Esophagus (tissue), 2 donors: ENCODE measurements at regions not wholly inside any gene's neighbourhood (a gene's known extent, or its start where the extent isn't known, plus 50 kb on each side); places are given as distances from the start of the nearest gene placed in this dataset.
"Not testable (repeated sequence)": the region's sequence is repeated elsewhere in the genome, so short reads cannot be mapped to it uniquely, and the experiment has no call there.

Experiments
- H3K27ac ChIP-seq, 2 donors: one replicate each; pipeline ENCODE4 v1.5.1; 2013; ENCODE audit warnings: low read depth in 2 of 2, mild to moderate bottlenecking in 2 of 2, inconsistent platforms in 1 of 2, low read length in 1 of 2, moderate library complexity in 1 of 2
- H3K27me3 ChIP-seq, 2 donors: one replicate each; pipeline ENCODE4 v1.6.1; 2013; ENCODE audit warnings: low read length in 2 of 2, control low read depth in 1 of 2, mild to moderate bottlenecking in 1 of 2; ENCODE audit not compliant: insufficient read depth in 2 of 2, control insufficient read depth in 1 of 2
- H3K36me3 ChIP-seq, 2 donors: one replicate each; pipeline ENCODE4 v1.6.1; 2013; ENCODE audit warnings: low read length in 1 of 2; ENCODE audit not compliant: control insufficient read depth in 2 of 2, insufficient read depth in 2 of 2
- H3K4me1 ChIP-seq, 2 donors: one replicate each; pipeline ENCODE4 v1.6.1; 2013; ENCODE audit warnings: low read length in 1 of 2; ENCODE audit not compliant: control insufficient read depth in 2 of 2, insufficient read depth in 2 of 2
- H3K4me3 ChIP-seq, 2 donors: one replicate each; pipeline ENCODE4 v1.5.1; 2013; ENCODE audit warnings: low read length in 2 of 2, mild to moderate bottlenecking in 2 of 2, low read depth in 1 of 2, moderate library complexity in 1 of 2
- H3K9me3 ChIP-seq, 2 donors: one replicate each; pipeline ENCODE4 v1.6.1; 2013; ENCODE audit warnings: mild to moderate bottlenecking in 2 of 2, low read depth in 1 of 2, low read length in 1 of 2, moderate library complexity in 1 of 2; ENCODE audit not compliant: control insufficient read depth in 2 of 2, insufficient read depth in 1 of 2
- WGBS, 2 donors: extraction: QIAGEN DNeasy Blood & Tissue Kit; methylation state at CpG; one replicate each; pipeline ENCODE4 v1.1.7; 2013; 5-methylcytosine and 5-hydroxymethylcytosine counted together
- donor health status: healthy with polysubstance abuse.
- donor health status: Bipolar disorder and iron deficiency.

DNA sequence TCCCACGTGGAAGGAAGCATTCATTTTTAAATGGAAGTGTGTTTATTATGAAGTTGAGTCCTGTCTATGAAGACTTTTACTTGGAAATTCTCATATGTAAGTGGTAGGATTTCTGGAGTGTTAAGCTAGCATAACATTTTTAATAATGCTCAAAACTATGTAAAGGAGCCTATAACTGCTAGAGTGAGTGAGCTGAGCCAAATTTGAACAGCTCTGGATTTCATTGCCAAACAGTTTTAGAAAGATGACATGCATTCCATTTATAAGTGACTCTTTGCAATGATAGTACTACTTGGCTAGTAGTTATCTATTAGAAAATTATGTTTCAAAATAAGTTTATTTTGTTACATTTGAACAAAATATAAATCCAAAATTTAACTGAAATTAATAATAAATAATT is 721.2 kb downstream of the LUZP2 start:
- no peaks in the 10 kb centered on the region for H3K4me1 ChIP-seq
- no peaks in the 10 kb centered on the region for H3K9me3 ChIP-seq
- H3K27me3 ChIP-seq = no peaks in the 10 kb centered on the region
- H3K4me3 ChIP-seq = no peak overlapping the region
- H3K27ac ChIP-seq = no peak overlapping the region
- 48 to 62% methylated on average over 1 of the region's 1 CpG for WGBS, 2 donors
- no peaks in the 10 kb centered on the region for H3K36me3 ChIP-seq

DNA sequence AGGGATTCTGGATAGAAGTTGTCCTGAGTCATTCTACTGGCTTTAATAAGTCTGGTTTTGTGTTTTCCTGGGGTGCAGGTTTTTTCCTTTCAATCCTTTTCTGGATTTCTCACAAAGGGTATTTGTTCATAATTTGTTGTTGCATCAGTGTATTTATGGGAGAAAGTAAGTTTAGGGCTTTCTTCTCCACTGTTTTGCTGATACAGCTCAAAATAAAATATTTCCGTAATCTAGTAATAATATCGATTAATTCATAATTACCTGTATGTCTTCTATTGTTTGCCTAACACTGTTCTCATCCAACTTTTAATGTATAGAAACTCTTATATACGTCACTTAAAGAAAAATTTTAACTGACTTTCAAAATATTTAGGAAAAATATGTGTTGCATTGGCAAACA is 728.2 kb downstream of the LUZP2 start:
- 63 to 87% methylated on average over 3 of the region's 3 CpGs for WGBS, 2 donors
- Histone ChIP-seq H3K27ac (no peak overlapping the region), H3K36me3 (no peaks in the 10 kb centered on the region), H3K4me3 (no peak overlapping the region), H3K9me3 (no peaks in the 10 kb centered on the region), H3K4me1 (no peaks in the 10 kb centered on the region), H3K27me3 (no peaks in the 10 kb centered on the region)

DNA sequence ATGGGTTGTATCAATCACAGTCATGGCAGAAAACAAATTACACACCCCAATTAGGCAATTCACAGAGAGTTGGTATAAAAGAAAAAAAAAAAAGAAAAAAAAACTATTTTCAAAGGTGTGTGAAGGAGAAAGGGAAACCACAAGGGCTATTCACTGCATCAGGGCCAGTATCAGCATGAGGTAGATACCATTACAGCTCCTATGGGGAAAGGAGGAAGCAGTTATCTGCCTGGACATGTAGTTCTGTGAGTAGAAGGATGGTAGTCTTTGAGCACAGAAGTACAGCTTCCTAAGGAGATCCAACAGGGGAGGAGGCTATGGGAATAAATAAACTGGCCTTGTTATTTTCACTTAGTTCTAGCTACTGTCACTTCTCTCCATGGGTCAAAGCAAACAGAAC is 746.1 kb downstream of the LUZP2 start:
- Histone ChIP-seq H3K4me3 (no peak overlapping the region), H3K27ac (no peak overlapping the region), H3K9me3 (no peaks in the 10 kb centered on the region), H3K27me3 (no peaks in the 10 kb centered on the region), H3K36me3 (no peaks in the 10 kb centered on the region), H3K4me1 (no peaks in the 10 kb centered on the region)

DNA sequence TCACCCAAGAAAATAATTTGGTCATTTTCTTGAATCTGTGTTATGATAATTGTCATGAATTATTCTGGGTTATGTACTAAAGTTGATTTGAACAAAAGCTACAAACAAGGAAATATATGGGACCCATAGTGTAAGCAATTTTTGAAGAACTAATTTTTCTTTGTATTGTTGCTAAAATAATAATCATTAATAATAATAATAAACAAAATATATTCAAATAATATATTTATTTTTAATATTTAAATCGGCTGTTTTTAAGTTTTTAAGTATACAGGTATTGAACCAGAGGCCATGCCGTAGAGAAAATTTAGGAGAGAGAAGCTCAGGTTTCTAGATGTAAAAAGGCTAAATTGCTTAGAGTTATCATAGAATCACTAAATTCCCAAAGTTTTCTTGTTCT is 747.3 kb downstream of the LUZP2 start:
- Histone ChIP-seq H3K36me3 (no peaks in the 10 kb centered on the region), H3K27ac (no peak overlapping the region), H3K9me3 (no peaks in the 10 kb centered on the region), H3K4me1 (no peaks in the 10 kb centered on the region), H3K27me3 (no peaks in the 10 kb centered on the region), H3K4me3 (no peak overlapping the region)
- WGBS, 2 donors = 95 to 97% methylated on average over 2 of the region's 2 CpGs

DNA sequence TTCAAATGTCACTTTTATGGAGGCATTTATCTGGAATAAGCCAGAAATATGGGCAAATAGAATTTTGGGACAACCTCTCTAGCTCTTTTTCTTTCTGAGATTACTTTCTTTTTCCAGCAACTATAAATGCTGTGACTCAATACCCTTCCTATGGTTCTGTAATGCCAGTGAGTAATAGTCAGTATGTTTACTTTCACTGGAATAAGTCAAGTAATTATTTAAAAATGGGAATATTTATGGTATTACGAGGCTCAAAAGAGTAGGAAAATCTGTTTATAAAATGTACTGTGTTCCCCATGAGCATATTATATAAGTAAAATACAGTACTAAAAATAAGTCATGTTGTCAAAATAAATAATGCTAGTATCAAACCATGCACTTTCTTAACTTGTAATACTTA is 750.5 kb downstream of the LUZP2 start:
- WGBS, 2 donors = 15 to 44% methylated on average over 1 of the region's 1 CpG

DNA sequence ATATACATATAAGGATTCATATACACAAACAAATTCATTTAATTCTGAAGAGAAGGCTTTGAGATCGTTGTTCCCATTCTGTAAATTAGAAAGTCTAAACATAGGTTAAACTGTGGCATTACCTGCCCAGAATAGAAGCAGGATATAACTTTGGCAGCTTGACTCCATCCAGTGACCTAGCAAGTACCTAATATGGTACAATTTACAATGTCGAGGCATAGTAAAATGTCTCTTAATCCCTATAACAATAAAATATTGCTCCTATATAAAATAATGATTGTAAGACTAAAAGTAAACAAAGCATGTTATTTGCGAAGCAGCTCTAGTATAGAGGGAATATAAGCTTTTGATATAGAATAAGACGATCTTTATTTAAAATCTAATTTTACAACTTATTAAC is 756.0 kb downstream of the LUZP2 start:
- 67 to 71% methylated on average over 4 of the region's 4 CpGs for WGBS, 2 donors
- H3K27ac ChIP-seq = no peak overlapping the region
- no peak overlapping the region for H3K4me3 ChIP-seq
- no peaks in the 10 kb centered on the region for H3K36me3 ChIP-seq
- no peaks in the 10 kb centered on the region for H3K27me3 ChIP-seq
- H3K4me1 ChIP-seq = no peaks in the 10 kb centered on the region
- H3K9me3 ChIP-seq = no peaks in the 10 kb centered on the region

More for the DNA sequence above, 750.5 kb downstream of the LUZP2 start:
- no peaks in the 10 kb centered on the region for H3K36me3 ChIP-seq
- H3K4me3 ChIP-seq = no peak overlapping the region
- no peaks in the 10 kb centered on the region for H3K27me3 ChIP-seq
- no peaks in the 10 kb centered on the region for H3K9me3 ChIP-seq
- no peaks in the 10 kb centered on the region for H3K4me1 ChIP-seq
- H3K27ac ChIP-seq = no peak overlapping the region

DNA sequence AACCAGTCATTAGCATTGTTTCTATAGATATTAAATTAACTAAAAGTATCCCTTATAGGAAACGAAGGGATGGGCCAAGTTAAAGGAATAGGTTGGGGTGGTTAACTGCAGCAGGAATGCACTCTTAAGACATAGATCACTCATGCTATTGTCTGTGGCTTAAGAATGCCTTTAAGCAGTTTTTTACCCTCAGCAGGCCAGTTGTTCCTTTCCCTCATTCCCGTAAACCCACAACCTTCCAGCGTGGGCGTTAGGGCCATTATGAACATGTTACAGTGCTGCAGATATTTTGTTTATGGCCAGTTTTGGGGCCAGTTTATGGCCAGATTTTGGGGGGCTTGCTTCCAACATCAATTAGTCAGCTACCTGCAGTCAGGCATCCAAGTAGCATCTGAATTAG is 767.0 kb downstream of the LUZP2 start:
- not testable (repeated sequence) for H3K9me3 ChIP-seq, H3K27me3 ChIP-seq, H3K4me3 ChIP-seq, H3K4me1 ChIP-seq, H3K27ac ChIP-seq, H3K36me3 ChIP-seq
- WGBS, 2 donors = 77 to 88% methylated on average over 4 of the region's 4 CpGs

DNA sequence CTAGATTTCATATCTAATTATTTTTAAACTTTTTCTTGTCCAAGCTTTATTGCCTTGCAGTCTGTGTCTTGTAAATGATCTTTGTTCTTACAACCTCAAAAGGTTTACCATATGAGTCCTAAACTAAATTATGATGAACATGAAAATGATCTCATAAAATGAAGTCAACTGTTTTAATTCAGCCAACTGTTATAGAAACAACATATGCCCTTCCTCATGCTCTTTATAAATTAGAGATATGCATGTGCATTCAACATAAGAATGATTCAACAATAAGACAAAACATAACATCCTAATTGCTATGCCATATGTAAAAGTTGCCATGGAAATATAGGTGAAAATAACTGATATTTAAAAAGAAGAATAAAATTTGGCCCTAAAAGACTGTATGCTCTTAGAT is 774.4 kb downstream of the LUZP2 start:
- Histone ChIP-seq H3K4me1 (no peaks in the 10 kb centered on the region), H3K27ac (no peak overlapping the region), H3K9me3 (peaks cover 0 to 3% of the 10 kb centered on the region in 2 donors), H3K27me3 (no peaks in the 10 kb centered on the region), H3K4me3 (no peak overlapping the region), H3K36me3 (no peaks in the 10 kb centered on the region)

DNA sequence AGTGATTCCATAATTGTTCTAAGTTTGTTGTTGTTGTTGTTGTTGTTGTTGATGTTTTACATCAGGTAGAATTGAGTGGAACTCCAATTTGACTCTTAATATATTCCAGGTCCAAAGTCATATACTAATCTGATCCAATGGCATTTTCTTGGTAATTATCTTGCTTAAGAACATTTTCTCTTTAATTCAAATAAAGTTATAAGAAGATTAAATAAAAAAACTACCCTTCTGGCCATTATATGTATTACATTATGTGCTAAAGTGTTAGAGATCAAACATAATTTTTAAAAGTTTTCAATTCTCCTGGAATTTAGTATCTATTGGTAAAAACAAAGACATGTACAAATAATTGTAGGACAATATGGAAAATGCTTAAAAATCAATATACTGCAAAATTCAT is 775.4 kb downstream of the LUZP2 start:
- no peaks in the 10 kb centered on the region for H3K36me3 ChIP-seq

DNA sequence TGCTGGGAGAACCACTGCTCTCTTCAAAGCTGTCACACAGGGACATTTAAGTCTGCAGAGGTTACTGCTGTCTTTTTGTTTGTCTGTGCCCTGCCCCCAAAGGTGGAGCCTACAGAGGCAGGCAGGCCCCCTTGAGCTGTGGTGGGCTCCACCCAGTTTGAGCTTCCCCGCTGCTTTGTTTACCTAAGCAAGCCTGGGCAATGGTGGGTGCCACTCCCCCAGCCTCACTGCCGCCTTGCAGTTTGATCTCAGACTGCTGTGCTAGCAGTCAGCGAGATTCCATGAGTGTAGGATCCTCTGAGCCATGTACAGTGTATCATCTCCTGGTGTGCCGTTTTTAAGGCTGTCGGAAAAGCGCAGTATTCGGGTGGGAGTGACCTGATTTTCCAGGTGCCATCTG is 784.0 kb downstream of the LUZP2 start:
- H3K9me3 ChIP-seq, H3K36me3 ChIP-seq, H3K27ac ChIP-seq, H3K4me1 ChIP-seq, H3K4me3 ChIP-seq, H3K27me3 ChIP-seq: not testable (repeated sequence)
- WGBS, 2 donors = 69 to 81% methylated on average over 7 of the region's 7 CpGs

More for the DNA sequence above, 775.4 kb downstream of the LUZP2 start:
- Histone ChIP-seq H3K27ac (no peak overlapping the region), H3K27me3 (no peaks in the 10 kb centered on the region), H3K4me3 (no peak overlapping the region), H3K4me1 (no peaks in the 10 kb centered on the region), H3K9me3 (no peaks in the 10 kb centered on the region)
